Endothelial cell (in vitro differentiated cells): ENCODE measurements at regions not wholly inside any gene's neighbourhood (a gene's known extent, or its start where the extent isn't known, plus 50 kb on each side); places are given as distances from the start of the nearest gene placed in this dataset.

ENCODE experiments used
- DNase-seq: peaks from one replicate; pipeline ENCODE4 v3.0.0; 2021; ENCODE audit warnings: low spot score
- H3K27ac Mint-ChIP-seq: one replicate; pipeline ENCODE4 v1.8.0; 2021; ENCODE audit warnings: mixed read lengths, inconsistent platforms; ENCODE audit not compliant: unreplicated experiment
- H3K27me3 Mint-ChIP-seq: one replicate; pipeline ENCODE4 v1.8.0; 2021; ENCODE audit warnings: mild to moderate bottlenecking, moderate library complexity, mixed read lengths, inconsistent platforms; ENCODE audit not compliant: unreplicated experiment
- H3K36me3 Mint-ChIP-seq: one replicate; pipeline ENCODE4 v1.8.0; 2021; ENCODE audit warnings: mild to moderate bottlenecking, low read depth, mixed read lengths, inconsistent platforms; ENCODE audit not compliant: unreplicated experiment
- H3K4me1 Mint-ChIP-seq: one replicate; pipeline ENCODE4 v1.8.0; 2021; ENCODE audit warnings: mild to moderate bottlenecking, mixed read lengths, inconsistent platforms; ENCODE audit not compliant: unreplicated experiment
- H3K4me3 Mint-ChIP-seq: one replicate; pipeline ENCODE4 v1.8.0; 2021; ENCODE audit warnings: mild to moderate bottlenecking, mixed read lengths, inconsistent platforms; ENCODE audit not compliant: unreplicated experiment
- H3K9me3 Mint-ChIP-seq: one replicate; pipeline ENCODE4 v1.8.0; 2021; ENCODE audit warnings: mixed read lengths, inconsistent platforms; ENCODE audit not compliant: unreplicated experiment
- CTCF ChIP-seq: fragments of 200-600 bp; sonication (generic); IDR thresholded peaks from one replicate; pipeline ENCODE4 v1.5.0; 2021; ENCODE audit warnings: antibody characterized with exemption; ENCODE audit not compliant: unreplicated experiment

DNA sequence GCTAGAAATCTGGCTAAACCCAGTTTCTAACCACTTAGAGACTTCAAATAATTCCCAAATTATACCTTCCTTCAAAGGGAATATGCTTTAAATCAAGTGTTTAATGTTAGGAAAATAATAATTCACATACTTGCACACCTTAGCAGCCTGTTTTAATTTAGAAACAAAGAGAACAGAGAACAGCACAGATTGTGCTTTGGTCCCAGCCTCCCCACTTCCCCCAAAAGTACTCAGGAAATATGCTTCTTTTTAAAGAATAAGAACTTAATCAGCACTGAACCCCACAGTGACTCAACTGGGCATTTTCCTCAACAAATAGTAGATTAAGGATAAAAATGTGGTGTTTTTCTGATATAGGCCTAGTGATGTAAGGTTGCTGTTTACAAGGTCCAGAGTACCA is 295.8 kb downstream of the GBA3 start:
- H3K4me1 Mint-ChIP-seq, result peaks cover 5% of the 10 kb centered on the region
- no peak overlapping the region for H3K27ac Mint-ChIP-seq
- no peaks in the 10 kb centered on the region for H3K9me3 Mint-ChIP-seq
- DNase-seq, result no peak
- TF ChIP-seq CTCF, result no peak
- H3K27me3 Mint-ChIP-seq, result no peaks in the 10 kb centered on the region
- no peaks in the 10 kb centered on the region for H3K36me3 Mint-ChIP-seq
- no peak overlapping the region for H3K4me3 Mint-ChIP-seq

GRCh38 chr4:22987870-22988269 is 295.1 kb downstream of the GBA3 start:
- Mint-ChIP-seq H3K36me3 (no peaks in the 10 kb centered on the region), H3K4me1 (peaks cover 5% of the 10 kb centered on the region), H3K4me3 (no peak overlapping the region), H3K9me3 (no peaks in the 10 kb centered on the region), H3K27ac (no peak overlapping the region), H3K27me3 (no peaks in the 10 kb centered on the region)
- no peak for DNase-seq
- TF ChIP-seq CTCF, result no peak

DNA sequence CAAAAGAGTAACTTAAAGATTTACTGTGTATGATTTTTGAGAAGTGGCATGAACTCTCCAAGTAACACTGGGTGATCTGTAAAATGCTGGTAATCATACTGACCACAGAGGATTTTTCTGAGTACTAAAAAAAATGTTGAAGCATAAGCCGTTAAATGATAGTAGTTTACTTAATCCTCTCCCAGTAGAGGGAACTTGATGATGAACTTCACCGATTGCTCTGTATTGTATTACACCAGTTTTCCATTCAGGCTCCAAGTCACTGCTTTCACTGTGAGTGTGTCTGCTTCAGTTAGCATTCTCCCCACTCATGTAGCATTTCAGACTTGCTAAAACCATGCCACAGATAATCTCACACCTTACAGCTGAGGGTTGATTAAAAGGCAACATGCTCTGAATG is 294.1 kb downstream of the GBA3 start:
- Mint-ChIP-seq H3K27ac (no peak overlapping the region), H3K27me3 (no peaks in the 10 kb centered on the region), H3K4me3 (no peak overlapping the region), H3K9me3 (no peaks in the 10 kb centered on the region), H3K4me1 (peaks cover 5% of the 10 kb centered on the region), H3K36me3 (no peaks in the 10 kb centered on the region)
- DNase-seq, result no peak
- no peak for TF ChIP-seq CTCF

DNA sequence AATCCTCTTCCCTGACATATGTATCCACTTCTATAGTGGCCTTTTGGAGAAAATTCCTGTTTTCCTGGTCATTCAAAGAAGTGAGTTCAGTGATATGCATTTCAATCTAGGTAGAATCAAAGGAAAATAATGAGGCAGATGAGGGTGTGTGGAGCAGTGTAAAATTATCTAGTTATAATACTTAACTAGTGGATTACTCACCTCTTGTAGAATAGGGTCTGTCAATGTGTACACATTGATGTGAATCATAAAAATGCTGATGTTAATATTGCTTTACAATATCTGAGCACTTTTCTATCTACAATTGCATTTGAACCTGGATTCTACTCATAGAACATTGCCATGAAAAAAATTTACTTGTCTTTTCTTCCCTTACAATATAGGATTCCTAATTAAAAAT is 293.5 kb downstream of the GBA3 start:
- Mint-ChIP-seq H3K27ac (no peak overlapping the region), H3K36me3 (no peaks in the 10 kb centered on the region), H3K4me1 (peaks cover 5% of the 10 kb centered on the region), H3K9me3 (no peaks in the 10 kb centered on the region), H3K4me3 (no peak overlapping the region), H3K27me3 (no peaks in the 10 kb centered on the region)
- TF ChIP-seq CTCF, result no peak
- no peak for DNase-seq

DNA sequence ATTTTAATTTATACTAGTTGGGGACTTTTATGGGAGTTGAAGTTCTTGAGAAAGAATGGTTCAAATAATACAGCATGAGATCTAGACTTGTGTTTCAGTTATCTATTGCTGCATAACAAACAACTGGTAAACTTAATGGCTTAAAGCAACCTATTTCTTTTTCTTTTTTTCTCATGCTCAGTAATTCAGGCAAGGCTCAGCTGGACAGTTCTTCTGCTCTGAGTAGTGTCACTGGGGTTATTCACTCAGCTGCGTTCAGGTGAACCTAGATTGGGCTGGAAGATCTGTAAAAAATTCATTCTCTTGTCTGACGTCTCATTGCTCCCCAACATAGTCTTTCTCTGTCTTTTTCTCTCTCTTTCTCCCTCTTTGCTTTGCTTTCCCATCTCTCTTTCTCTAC is 291.7 kb downstream of the GBA3 start:
- Mint-ChIP-seq H3K4me3 (no peak overlapping the region), H3K27me3 (no peaks in the 10 kb centered on the region), H3K27ac (no peak overlapping the region), H3K4me1 (peaks cover 5% of the 10 kb centered on the region), H3K36me3 (no peaks in the 10 kb centered on the region), H3K9me3 (no peaks in the 10 kb centered on the region)
- no peak for TF ChIP-seq CTCF
- DNase-seq, result no peak
